SK-N-SH treated with all-trans-retinoic acid at 6 μM for 48 hours (cell line): ENCODE measurements at regions not wholly inside any gene's neighbourhood (a gene's known extent, or its start where the extent isn't known, plus 50 kb on each side); places are given as distances from the start of the nearest gene placed in this dataset.

ENCODE experiments used
- ATAC-seq: fragments of 200-7000 bp; cut with Tn5 transposase; 3 replicates; pipeline ENCODE4 v1.9.1; 2020; ENCODE audit warnings: mild to moderate bottlenecking, moderate library complexity
- ARNTL ChIP-seq: fragments of 450-650 bp; formaldehyde crosslinking; IDR thresholded peaks from 2 replicates; pipeline ENCODE4 v1.5.0; 2020; ENCODE audit warnings: low read depth, mild to moderate bottlenecking, moderate library complexity, borderline replicate concordance
- BACH2 ChIP-seq: fragments of 250-450 bp; sonication (Bioruptor Pico); IDR thresholded peaks from 2 replicates; pipeline ENCODE4 v1.9.0; 2021; ENCODE audit warnings: mild to moderate bottlenecking, borderline replicate concordance
- CSDC2 ChIP-seq: fragments of 250-450 bp; sonication (Bioruptor Pico); IDR thresholded peaks from 2 replicates; pipeline ENCODE4 v1.5.0; 2020; ENCODE audit warnings: mild to moderate bottlenecking, moderate library complexity
- CSRNP3 ChIP-seq: fragments of 250-450 bp; sonication (Bioruptor Pico); IDR thresholded peaks from 2 replicates; pipeline ENCODE4 v1.5.1; 2021; ENCODE audit warnings: mild to moderate bottlenecking, moderate library complexity
- ESRRG ChIP-seq: fragments of 250-450 bp; sonication (Bioruptor Pico); IDR thresholded peaks from 2 replicates; pipeline ENCODE4 v1.6.1; 2021; ENCODE audit warnings: mild to moderate bottlenecking
- GLIS3 ChIP-seq: fragments of 250-450 bp; sonication (Bioruptor Pico); IDR thresholded peaks from 2 replicates; pipeline ENCODE4 v1.5.0; 2020; ENCODE audit warnings: mild to moderate bottlenecking, moderate library complexity
- ISL1 ChIP-seq: fragments of 250-450 bp; sonication (Bioruptor Pico); IDR thresholded peaks from 2 replicates; pipeline ENCODE4 v2.1.2; 2022; ENCODE audit warnings: mild to moderate bottlenecking, moderate library complexity
- OSR1 ChIP-seq: fragments of 250-450 bp; sonication (Bioruptor Pico); IDR thresholded peaks from 2 replicates; pipeline ENCODE4 v1.8.0; 2022; ENCODE audit warnings: moderate library complexity, mild to moderate bottlenecking, inconsistent platforms
- PPARA ChIP-seq: fragments of 250-450 bp; sonication (Bioruptor Pico); IDR thresholded peaks from 2 replicates; pipeline ENCODE4 v1.5.0; 2020; ENCODE audit warnings: mild to moderate bottlenecking, borderline replicate concordance
- RARB ChIP-seq: fragments of 250-450 bp; sonication (Bioruptor Pico); IDR thresholded peaks from 2 replicates; pipeline ENCODE4 v1.8.0; 2021; ENCODE audit warnings: mild to moderate bottlenecking, moderate library complexity
- SNAI2 ChIP-seq: fragments of 250-450 bp; sonication (Bioruptor Pico); IDR thresholded peaks from 2 replicates; pipeline ENCODE4 v1.5.0; 2020; ENCODE audit warnings: mild to moderate bottlenecking, moderate library complexity
- TCF4 ChIP-seq: fragments of 250-450 bp; sonication (Bioruptor Pico); IDR thresholded peaks from 2 replicates; pipeline ENCODE4 v1.8.0; 2021; ENCODE audit warnings: mild to moderate bottlenecking, moderate library complexity, borderline replicate concordance
- TOX ChIP-seq: fragments of 250-450 bp; sonication (Bioruptor Pico); IDR thresholded peaks from 2 replicates; pipeline ENCODE4 v1.8.0; 2021; ENCODE audit warnings: mild to moderate bottlenecking, moderate library complexity, borderline replicate concordance
- ZC3H10 ChIP-seq: fragments of 250-450 bp; sonication (Bioruptor Pico); IDR thresholded peaks from 2 replicates; pipeline ENCODE4 v1.5.1; 2021; ENCODE audit warnings: mild to moderate bottlenecking, moderate library complexity
- ZFP3 ChIP-seq: fragments of 250-450 bp; sonication (Bioruptor Pico); IDR thresholded peaks from 2 replicates; pipeline ENCODE4 v1.5.0; 2020; ENCODE audit warnings: mild to moderate bottlenecking, moderate library complexity
- ZFP30 ChIP-seq: fragments of 450-650 bp; formaldehyde crosslinking; IDR thresholded peaks from 2 replicates; pipeline ENCODE4 v1.5.0; 2022; ENCODE audit warnings: mild to moderate bottlenecking, moderate library complexity
- ZNF565 ChIP-seq: fragments of 450-650 bp; formaldehyde crosslinking; conservative IDR thresholded peaks from 2 replicates; pipeline ENCODE4 v1.5.0; 2020; ENCODE audit warnings: low read depth, mild to moderate bottlenecking, moderate library complexity
- ZNF70 ChIP-seq: fragments of 450-650 bp; formaldehyde crosslinking; IDR thresholded peaks from 2 replicates; pipeline ENCODE4 v1.5.0; 2020; ENCODE audit warnings: mild to moderate bottlenecking, moderate library complexity
- ZNF8 ChIP-seq: fragments of 450-650 bp; formaldehyde crosslinking; IDR thresholded peaks from 2 replicates; pipeline ENCODE4 v1.5.0; 2020; ENCODE audit warnings: mild to moderate bottlenecking, moderate library complexity
- TF ChIP-seq, protein P1 (sequence below): fragments of 250-450 bp; sonication (Bioruptor Pico); IDR thresholded peaks from 2 replicates; pipeline ENCODE4 v1.5.1; 2020; ENCODE audit warnings: low read depth, mild to moderate bottlenecking, moderate library complexity
- TF ChIP-seq, protein P2 (sequence below): fragments of 250-450 bp; sonication (Bioruptor Pico); IDR thresholded peaks from 2 replicates; pipeline ENCODE4 v1.5.0; 2020; ENCODE audit warnings: mild to moderate bottlenecking, moderate library complexity
- TF ChIP-seq, protein P3 (sequence below): fragments of 250-450 bp; sonication (Bioruptor Pico); IDR thresholded peaks from 2 replicates; pipeline ENCODE4 v1.8.0; 2020; ENCODE audit warnings: mild to moderate bottlenecking, moderate library complexity, borderline replicate concordance
- TF ChIP-seq, protein P4 (sequence below): fragments of 250-450 bp; sonication (Bioruptor Pico); IDR thresholded peaks from 2 replicates; pipeline ENCODE4 v1.8.0; 2021; ENCODE audit warnings: low read depth, mild to moderate bottlenecking, moderate library complexity, borderline replicate concordance

DNA sequence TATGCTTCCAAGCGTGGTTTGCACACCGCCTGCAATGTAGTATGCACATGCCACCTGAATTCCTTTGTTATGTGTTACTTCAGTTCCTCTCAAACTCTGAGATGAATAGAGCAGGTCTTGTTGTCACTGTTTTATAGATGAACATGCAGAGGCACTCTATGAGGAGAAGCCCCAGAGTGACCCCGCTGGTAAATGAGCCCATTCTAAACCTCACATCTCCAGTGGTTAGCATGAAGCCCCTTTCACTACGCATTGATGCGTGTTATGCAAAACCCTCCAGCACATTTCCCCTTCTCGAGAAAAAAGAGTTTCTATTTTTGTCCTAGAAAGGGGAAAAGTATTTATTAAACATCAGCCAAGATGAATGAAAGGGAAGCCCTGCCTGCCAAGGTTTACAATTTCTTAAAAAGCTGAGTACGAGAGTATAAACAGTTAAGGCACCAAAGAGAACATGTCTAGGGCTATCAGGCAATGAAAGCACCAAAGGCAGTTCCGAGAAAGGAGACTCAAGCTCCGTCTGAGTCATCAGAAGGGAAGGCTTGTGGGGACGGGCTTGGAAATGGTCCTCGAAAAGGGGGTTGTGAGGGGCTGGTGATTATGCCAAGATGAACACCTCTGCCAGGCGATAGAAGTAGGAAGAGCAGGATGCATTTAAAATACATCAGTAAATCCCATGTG, 58.7 kb upstream of the PFKP start:
- no peak for TF ChIP-seq PPARA
- no peak for TF ChIP-seq CSRNP3 (CRISPR knock-in tag)
- no peak for TF ChIP-seq ESRRG (CRISPR knock-in tag)
- no peak for TF ChIP-seq ZNF70 (CRISPR knock-in tag)
- TF ChIP-seq, protein P1, sequence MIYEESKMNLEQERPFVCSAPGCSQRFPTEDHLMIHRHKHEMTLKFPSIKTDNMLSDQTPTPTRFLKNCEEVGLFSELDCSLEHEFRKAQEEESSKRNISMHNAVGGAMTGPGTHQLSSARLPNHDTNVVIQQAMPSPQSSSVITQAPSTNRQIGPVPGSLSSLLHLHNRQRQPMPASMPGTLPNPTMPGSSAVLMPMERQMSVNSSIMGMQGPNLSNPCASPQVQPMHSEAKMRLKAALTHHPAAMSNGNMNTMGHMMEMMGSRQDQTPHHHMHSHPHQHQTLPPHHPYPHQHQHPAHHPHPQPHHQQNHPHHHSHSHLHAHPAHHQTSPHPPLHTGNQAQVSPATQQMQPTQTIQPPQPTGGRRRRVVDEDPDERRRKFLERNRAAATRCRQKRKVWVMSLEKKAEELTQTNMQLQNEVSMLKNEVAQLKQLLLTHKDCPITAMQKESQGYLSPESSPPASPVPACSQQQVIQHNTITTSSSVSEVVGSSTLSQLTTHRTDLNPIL (CRISPR knock-in tag): no peak
- TF ChIP-seq, protein P2, sequence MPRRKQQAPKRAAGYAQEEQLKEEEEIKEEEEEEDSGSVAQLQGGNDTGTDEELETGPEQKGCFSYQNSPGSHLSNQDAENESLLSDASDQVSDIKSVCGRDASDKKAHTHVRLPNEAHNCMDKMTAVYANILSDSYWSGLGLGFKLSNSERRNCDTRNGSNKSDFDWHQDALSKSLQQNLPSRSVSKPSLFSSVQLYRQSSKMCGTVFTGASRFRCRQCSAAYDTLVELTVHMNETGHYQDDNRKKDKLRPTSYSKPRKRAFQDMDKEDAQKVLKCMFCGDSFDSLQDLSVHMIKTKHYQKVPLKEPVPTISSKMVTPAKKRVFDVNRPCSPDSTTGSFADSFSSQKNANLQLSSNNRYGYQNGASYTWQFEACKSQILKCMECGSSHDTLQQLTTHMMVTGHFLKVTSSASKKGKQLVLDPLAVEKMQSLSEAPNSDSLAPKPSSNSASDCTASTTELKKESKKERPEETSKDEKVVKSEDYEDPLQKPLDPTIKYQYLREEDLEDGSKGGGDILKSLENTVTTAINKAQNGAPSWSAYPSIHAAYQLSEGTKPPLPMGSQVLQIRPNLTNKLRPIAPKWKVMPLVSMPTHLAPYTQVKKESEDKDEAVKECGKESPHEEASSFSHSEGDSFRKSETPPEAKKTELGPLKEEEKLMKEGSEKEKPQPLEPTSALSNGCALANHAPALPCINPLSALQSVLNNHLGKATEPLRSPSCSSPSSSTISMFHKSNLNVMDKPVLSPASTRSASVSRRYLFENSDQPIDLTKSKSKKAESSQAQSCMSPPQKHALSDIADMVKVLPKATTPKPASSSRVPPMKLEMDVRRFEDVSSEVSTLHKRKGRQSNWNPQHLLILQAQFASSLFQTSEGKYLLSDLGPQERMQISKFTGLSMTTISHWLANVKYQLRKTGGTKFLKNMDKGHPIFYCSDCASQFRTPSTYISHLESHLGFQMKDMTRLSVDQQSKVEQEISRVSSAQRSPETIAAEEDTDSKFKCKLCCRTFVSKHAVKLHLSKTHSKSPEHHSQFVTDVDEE: no peak
- no peak for TF ChIP-seq CSDC2
- no peak for TF ChIP-seq GLIS3 (CRISPR knock-in tag)
- no peak for TF ChIP-seq ZC3H10 (CRISPR knock-in tag)
- TF ChIP-seq TOX (CRISPR knock-in tag): no peak
- TF ChIP-seq SNAI2 (CRISPR knock-in tag): no peak
- no peak for ATAC-seq

DNA sequence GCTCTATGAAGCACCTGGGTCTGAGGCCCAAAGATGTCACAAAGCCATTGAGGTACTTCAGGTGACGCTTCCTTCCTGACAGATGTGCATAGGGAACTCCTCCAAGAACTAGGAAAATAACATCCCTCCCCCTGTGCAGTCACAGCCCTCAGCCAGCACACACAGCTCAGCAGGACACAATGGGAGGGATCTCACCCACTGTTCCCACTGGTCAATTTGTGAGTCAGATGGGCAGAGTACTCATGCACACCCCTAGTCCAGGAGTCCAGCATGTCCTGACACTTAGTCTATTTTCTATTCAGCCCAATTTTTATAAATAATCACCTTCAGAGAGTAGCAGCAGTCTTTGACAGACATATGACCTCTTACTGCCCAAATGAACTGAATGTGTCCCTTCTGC, 60.7 kb upstream of the PFKP start:
- no peak for ATAC-seq
- TF ChIP-seq ZNF70 (CRISPR knock-in tag): no peak
- no peak for TF ChIP-seq ZFP3
- TF ChIP-seq CSRNP3 (CRISPR knock-in tag): no peak
- no peak for TF ChIP-seq OSR1 (CRISPR knock-in tag)
- TF ChIP-seq GLIS3 (CRISPR knock-in tag): no peak
- TF ChIP-seq SNAI2 (CRISPR knock-in tag): no peak
- no peak for TF ChIP-seq TCF4 (CRISPR knock-in tag)
- TF ChIP-seq ISL1 (CRISPR knock-in tag): no peak
- TF ChIP-seq, protein P3, sequence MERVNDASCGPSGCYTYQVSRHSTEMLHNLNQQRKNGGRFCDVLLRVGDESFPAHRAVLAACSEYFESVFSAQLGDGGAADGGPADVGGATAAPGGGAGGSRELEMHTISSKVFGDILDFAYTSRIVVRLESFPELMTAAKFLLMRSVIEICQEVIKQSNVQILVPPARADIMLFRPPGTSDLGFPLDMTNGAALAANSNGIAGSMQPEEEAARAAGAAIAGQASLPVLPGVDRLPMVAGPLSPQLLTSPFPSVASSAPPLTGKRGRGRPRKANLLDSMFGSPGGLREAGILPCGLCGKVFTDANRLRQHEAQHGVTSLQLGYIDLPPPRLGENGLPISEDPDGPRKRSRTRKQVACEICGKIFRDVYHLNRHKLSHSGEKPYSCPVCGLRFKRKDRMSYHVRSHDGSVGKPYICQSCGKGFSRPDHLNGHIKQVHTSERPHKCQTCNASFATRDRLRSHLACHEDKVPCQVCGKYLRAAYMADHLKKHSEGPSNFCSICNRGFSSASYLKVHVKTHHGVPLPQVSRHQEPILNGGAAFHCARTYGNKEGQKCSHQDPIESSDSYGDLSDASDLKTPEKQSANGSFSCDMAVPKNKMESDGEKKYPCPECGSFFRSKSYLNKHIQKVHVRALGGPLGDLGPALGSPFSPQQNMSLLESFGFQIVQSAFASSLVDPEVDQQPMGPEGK (CRISPR knock-in tag): no peak

- no peak for ATAC-seq
- TF ChIP-seq GLIS3 (CRISPR knock-in tag): no peak
- no peak for TF ChIP-seq SNAI2 (CRISPR knock-in tag)
- TF ChIP-seq TOX (CRISPR knock-in tag): no peak
- TF ChIP-seq, protein P4, sequence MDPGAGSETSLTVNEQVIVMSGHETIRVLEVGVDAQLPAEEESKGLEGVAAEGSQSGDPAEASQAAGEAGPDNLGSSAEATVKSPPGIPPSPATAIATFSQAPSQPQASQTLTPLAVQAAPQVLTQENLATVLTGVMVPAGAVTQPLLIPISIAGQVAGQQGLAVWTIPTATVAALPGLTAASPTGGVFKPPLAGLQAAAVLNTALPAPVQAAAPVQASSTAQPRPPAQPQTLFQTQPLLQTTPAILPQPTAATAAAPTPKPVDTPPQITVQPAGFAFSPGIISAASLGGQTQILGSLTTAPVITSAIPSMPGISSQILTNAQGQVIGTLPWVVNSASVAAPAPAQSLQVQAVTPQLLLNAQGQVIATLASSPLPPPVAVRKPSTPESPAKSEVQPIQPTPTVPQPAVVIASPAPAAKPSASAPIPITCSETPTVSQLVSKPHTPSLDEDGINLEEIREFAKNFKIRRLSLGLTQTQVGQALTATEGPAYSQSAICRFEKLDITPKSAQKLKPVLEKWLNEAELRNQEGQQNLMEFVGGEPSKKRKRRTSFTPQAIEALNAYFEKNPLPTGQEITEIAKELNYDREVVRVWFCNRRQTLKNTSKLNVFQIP (CRISPR knock-in tag): no peak
- no peak for TF ChIP-seq ZNF70 (CRISPR knock-in tag)
- TF ChIP-seq ARNTL (CRISPR knock-in tag): no peak
- TF ChIP-seq ZNF565 (CRISPR knock-in tag): no peak
- TF ChIP-seq ZFP3: no peak
- no peak for TF ChIP-seq RARB (CRISPR knock-in tag)
- no peak for TF ChIP-seq ZNF8 (CRISPR knock-in tag)
- no peak for TF ChIP-seq PPARA
- TF ChIP-seq BACH2 (CRISPR knock-in tag): no peak
- TF ChIP-seq, protein P2: no peak
- TF ChIP-seq ZC3H10 (CRISPR knock-in tag): no peak
- TF ChIP-seq ZFP30 (CRISPR knock-in tag): no peak
- TF ChIP-seq OSR1 (CRISPR knock-in tag): no peak
- TF ChIP-seq, all 23 proteins: peak for 0
Observed at GRCh38 chr10:3006093-3006492, 61.3 kb upstream of the PFKP start.
